PC-3 (cell line): ENCODE measurements at regions not wholly inside any gene's neighbourhood (a gene's known extent, or its start where the extent isn't known, plus 50 kb on each side); places are given as distances from the start of the nearest gene placed in this dataset.

ENCODE experiments used
- ATAC-seq: fragments of 200-7000 bp; cut with Tn5 transposase; 2 replicates; pipeline ENCODE4 v1.9.1; 2020; ENCODE audit warnings: mild to moderate bottlenecking, moderate library complexity
- BruUV-seq: library from RNA; stranded (reverse); fragments of 400-500 nt; replicated peaks from 2 replicates; lab custom pipeline; 2021; lab: Mats Ljungman, UMichigan
- CTCF ChIA-PET: fragments of 300-600 bp; sonication (Branson Sonifier 250); formaldehyde crosslinking; loops from one replicate; lab custom pipeline; 2022; ENCODE audit warnings: antibody characterized with exemption; lab: Charles Lee
- POLR2A ChIA-PET: fragments of 300-600 bp; sonication (Branson Sonifier 250); formaldehyde crosslinking; loops from one replicate; lab custom pipeline; 2022; ENCODE audit warnings: antibody characterized with exemption; ENCODE audit not compliant: unreplicated experiment; lab: Charles Lee
- DNase-seq: peaks from one replicate; pipeline ENCODE4 v3.0.0-alpha.2; 2015
- H2AFZ ChIP-seq: fragments of 300-600 bp; sonication (generic); 2 replicates; pipeline ENCODE4 v1.6.0; 2016; ENCODE audit warnings: antibody characterized with exemption, low read length
- H3F3A ChIP-seq: fragments of 300-600 bp; sonication (generic); one replicate; pipeline ENCODE4 v1.6.0; 2017; ENCODE audit warnings: antibody characterized with exemption, low read length, control low read depth, mild to moderate bottlenecking; ENCODE audit not compliant: unreplicated experiment
- H3K27ac ChIP-seq: fragments of 300-600 bp; sonication (generic); 2 replicates; pipeline ENCODE4 v1.5.1; 2016; ENCODE audit warnings: mild to moderate bottlenecking, low read length
- H3K27me3 ChIP-seq: fragments of 300-600 bp; sonication (generic); 2 replicates; pipeline ENCODE4 v1.6.1; 2016; ENCODE audit warnings: low read length, mixed read lengths
- H3K36me3 ChIP-seq: fragments of 300-600 bp; sonication (generic); 2 replicates; pipeline ENCODE4 v1.6.1; 2016; ENCODE audit warnings: low read depth, mixed run types, low read length, mixed read lengths
- H3K4me1 ChIP-seq: fragments of 300-600 bp; sonication (generic); 2 replicates; pipeline ENCODE4 v1.5.1; 2016; ENCODE audit warnings: low read length; ENCODE audit not compliant: insufficient read depth
- H3K4me2 ChIP-seq: fragments of 300-600 bp; sonication (generic); 2 replicates; pipeline ENCODE4 v1.6.0; 2016; ENCODE audit warnings: low read length
- H3K4me3 ChIP-seq: fragments of 300-600 bp; sonication (generic); 2 replicates; pipeline ENCODE4 v1.5.1; 2016; ENCODE audit warnings: mild to moderate bottlenecking, low read length, mixed read lengths
- H3K79me2 ChIP-seq: fragments of 300-600 bp; sonication (generic); 2 replicates; pipeline ENCODE4 v1.6.1; 2017; ENCODE audit warnings: low read length, mixed read lengths
- H3K9ac ChIP-seq: fragments of 300-600 bp; sonication (generic); 2 replicates; pipeline ENCODE4 v1.6.0; 2016; ENCODE audit warnings: mild to moderate bottlenecking, low read length
- H3K9me2 ChIP-seq: fragments of 300-600 bp; sonication (generic); replicated peaks from 2 replicates; pipeline ENCODE4 v1.6.1; 2016; ENCODE audit warnings: mixed run types, low read length, mixed read lengths
- H3K9me3 ChIP-seq: fragments of 300-600 bp; sonication (generic); 2 replicates; pipeline ENCODE4 v1.6.1; 2016; ENCODE audit warnings: low read length, mixed read lengths
- H4K20me1 ChIP-seq: fragments of 300-600 bp; sonication (generic); 2 replicates; pipeline ENCODE4 v1.6.1; 2016; ENCODE audit warnings: low read length, mixed read lengths
- EZH2 ChIP-seq: fragments of 300-600 bp; sonication (generic); IDR thresholded peaks from one replicate; pipeline ENCODE4 v1.6.1; 2017; ENCODE audit warnings: antibody characterized with exemption, mild to moderate bottlenecking, low read length; ENCODE audit not compliant: unreplicated experiment
- EZH2phosphoT487 ChIP-seq: fragments of 300-600 bp; sonication (generic); IDR thresholded peaks from 2 replicates; pipeline ENCODE4 v1.6.1; 2018; ENCODE audit warnings: mild to moderate bottlenecking, antibody characterized with exemption, low read length, borderline replicate concordance
- intact Hi-C: fragments of 100-400 bp; cut with micrococcal nuclease; formaldehyde crosslinking; loops from 2 replicates; pipeline ENCODE4 v1.9.0; 2023
- TF ChIP-seq, protein P1 (sequence below): fragments of 300-600 bp; sonication (generic); conservative IDR thresholded peaks from 2 replicates; pipeline ENCODE4 v1.5.1; 2017; ENCODE audit warnings: antibody characterized with exemption, low read depth, mild to moderate bottlenecking, low read length

DNA sequence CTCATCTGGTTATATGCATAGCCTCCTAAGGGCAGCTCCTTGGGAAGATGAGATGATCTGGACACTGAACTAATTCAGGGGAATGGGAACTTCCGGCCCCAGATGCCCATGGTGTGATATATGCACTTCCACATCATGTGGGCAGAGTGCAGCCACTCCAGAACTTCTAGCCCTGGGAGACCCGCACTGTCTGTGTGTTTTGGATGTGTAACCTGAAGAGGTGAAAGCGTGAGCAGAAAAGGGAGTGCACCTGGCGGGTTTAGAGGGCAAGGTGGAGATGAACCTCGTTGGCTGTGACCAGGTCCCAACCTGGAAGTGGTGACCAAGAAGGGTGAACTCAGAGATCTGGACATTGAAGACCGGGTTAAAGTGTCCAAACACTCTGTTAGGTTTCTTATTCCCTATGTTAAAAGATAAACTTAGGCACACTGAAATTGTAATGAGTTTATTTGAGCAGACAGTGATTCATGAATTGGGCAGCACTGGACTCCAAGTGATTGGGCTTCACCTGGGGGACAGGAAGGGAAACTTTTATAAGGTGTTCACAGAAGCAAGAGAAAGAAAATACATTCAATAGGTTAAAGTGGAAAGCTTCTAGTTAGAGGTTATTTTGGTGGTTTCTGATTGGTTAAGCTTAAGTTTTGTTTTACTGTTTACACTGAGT lies 296.2 kb upstream of the SKOR2 start:
- no peak overlapping the region for H3K4me2 ChIP-seq
- ATAC-seq, result no peak

GRCh38 chr18:47545613-47546012 lies 294.2 kb upstream of the SKOR2 start:
- no peaks in the 10 kb centered on the region for H3K9me2 ChIP-seq
- no peak for TF ChIP-seq EZH2phosphoT487
- H3K4me1 ChIP-seq, result no peaks in the 10 kb centered on the region
- no peaks in the 10 kb centered on the region for H3K9me3 ChIP-seq
- DNase-seq, result no peak
- H3F3A ChIP-seq, result no peaks in the 10 kb centered on the region
- no peaks in the 10 kb centered on the region for H3K79me2 ChIP-seq
- no peak overlapping the region for H2AFZ ChIP-seq
- intact Hi-C loops, result no loop called here
- H3K27me3 ChIP-seq, result no peaks in the 10 kb centered on the region
- H3K4me3 ChIP-seq, result no peak overlapping the region
- no peak for ATAC-seq
- ChIA-PET CTCF (no interaction called here), POLR2A (no interaction called here)
- no peaks in the 10 kb centered on the region for H3K36me3 ChIP-seq
- H4K20me1 ChIP-seq, result no peaks in the 10 kb centered on the region
- no peak overlapping the region for H3K9ac ChIP-seq
- BruUV-seq, result no TSS peak
- no peak overlapping the region for H3K4me2 ChIP-seq
- no peak overlapping the region for H3K27ac ChIP-seq

More for the DNA sequence above, 296.2 kb upstream of the SKOR2 start:
- no peaks in the 10 kb centered on the region for H4K20me1 ChIP-seq
- intact Hi-C loops, result no loop called here
- H3K9ac ChIP-seq, result no peak overlapping the region
- BruUV-seq, result no TSS peak
- H3K79me2 ChIP-seq, result no peaks in the 10 kb centered on the region
- H3K4me1 ChIP-seq, result no peaks in the 10 kb centered on the region
- CTCF ChIA-PET, result no interaction called here
- H2AFZ ChIP-seq, result no peak overlapping the region
- H3K9me2 ChIP-seq, result no peaks in the 10 kb centered on the region
- H3K27ac ChIP-seq, result no peak overlapping the region
- H3F3A ChIP-seq, result no peaks in the 10 kb centered on the region
- no peak for TF ChIP-seq EZH2phosphoT487
- TF ChIP-seq, protein P1, sequence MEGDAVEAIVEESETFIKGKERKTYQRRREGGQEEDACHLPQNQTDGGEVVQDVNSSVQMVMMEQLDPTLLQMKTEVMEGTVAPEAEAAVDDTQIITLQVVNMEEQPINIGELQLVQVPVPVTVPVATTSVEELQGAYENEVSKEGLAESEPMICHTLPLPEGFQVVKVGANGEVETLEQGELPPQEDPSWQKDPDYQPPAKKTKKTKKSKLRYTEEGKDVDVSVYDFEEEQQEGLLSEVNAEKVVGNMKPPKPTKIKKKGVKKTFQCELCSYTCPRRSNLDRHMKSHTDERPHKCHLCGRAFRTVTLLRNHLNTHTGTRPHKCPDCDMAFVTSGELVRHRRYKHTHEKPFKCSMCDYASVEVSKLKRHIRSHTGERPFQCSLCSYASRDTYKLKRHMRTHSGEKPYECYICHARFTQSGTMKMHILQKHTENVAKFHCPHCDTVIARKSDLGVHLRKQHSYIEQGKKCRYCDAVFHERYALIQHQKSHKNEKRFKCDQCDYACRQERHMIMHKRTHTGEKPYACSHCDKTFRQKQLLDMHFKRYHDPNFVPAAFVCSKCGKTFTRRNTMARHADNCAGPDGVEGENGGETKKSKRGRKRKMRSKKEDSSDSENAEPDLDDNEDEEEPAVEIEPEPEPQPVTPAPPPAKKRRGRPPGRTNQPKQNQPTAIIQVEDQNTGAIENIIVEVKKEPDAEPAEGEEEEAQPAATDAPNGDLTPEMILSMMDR, result no peak
- no peak for TF ChIP-seq EZH2
- POLR2A ChIA-PET, result no interaction called here
- H3K4me3 ChIP-seq, result no peak overlapping the region
- DNase-seq, result no peak
- H3K9me3 ChIP-seq, result no peaks in the 10 kb centered on the region
- no peaks in the 10 kb centered on the region for H3K27me3 ChIP-seq
- no peaks in the 10 kb centered on the region for H3K36me3 ChIP-seq

- Histone ChIP-seq H3K4me2 (no peak overlapping the region), H3K9me3 (no peaks in the 10 kb centered on the region), H3K9me2 (no peaks in the 10 kb centered on the region), H3K27ac (no peak overlapping the region), H3K4me1 (no peaks in the 10 kb centered on the region), H3K4me3 (no peak overlapping the region), H3K79me2 (no peaks in the 10 kb centered on the region), H2AFZ (no peak overlapping the region), H3K9ac (no peak overlapping the region), H3K36me3 (no peaks in the 10 kb centered on the region), H3K27me3 (no peaks in the 10 kb centered on the region), H3F3A (no peaks in the 10 kb centered on the region), H4K20me1 (no peaks in the 10 kb centered on the region)
- BruUV-seq, result no TSS peak
- ATAC-seq (no peak), DNase-seq (no peak)
- ChIA-PET POLR2A (no interaction called here), CTCF (no interaction called here)
- TF ChIP-seq EZH2, result no peak
- TF ChIP-seq EZH2phosphoT487, result no peak
- TF ChIP-seq, protein P1, result no peak
- intact Hi-C loops, result no loop called here
Observed at GRCh38 chr18:47543080-47543479, 291.6 kb upstream of the SKOR2 start.
